WERI-Rb-1 (cell line): ENCODE measurements at regions not wholly inside any gene's neighbourhood (a gene's known extent, or its start where the extent isn't known, plus 50 kb on each side); places are given as distances from the start of the nearest gene placed in this dataset.
"Not testable (repeated sequence)": the region's sequence is repeated elsewhere in the genome, so short reads cannot be mapped to it uniquely, and the experiment has no call there.

Source experiments
- DNase-seq: peaks from one replicate; pipeline ENCODE4 v3.0.0-alpha.2; 2020
- H3K27ac ChIP-seq: fragments of 250-450 bp; sonication (Bioruptor Pico); 2 replicates; pipeline ENCODE4 v1.5.1; 2020; ENCODE audit warnings: mild to moderate bottlenecking, moderate library complexity
- H3K27me3 ChIP-seq: fragments of 250-450 bp; sonication (Bioruptor Pico); 2 replicates; pipeline ENCODE4 v1.5.1; 2021; ENCODE audit warnings: mild to moderate bottlenecking, low read depth, moderate library complexity; ENCODE audit not compliant: insufficient read depth, severe bottlenecking
- H3K36me3 ChIP-seq: fragments of 250-450 bp; sonication (Bioruptor Pico); 2 replicates; pipeline ENCODE4 v1.5.1; 2020; ENCODE audit warnings: mild to moderate bottlenecking, moderate library complexity
- H3K4me3 ChIP-seq: 2 replicates; pipeline ENCODE4 v1.5.1; 2011; ENCODE audit warnings: low read depth, mild to moderate bottlenecking, control low read depth, low read length
- H3K9me3 ChIP-seq: fragments of 250-450 bp; sonication (Bioruptor Pico); 2 replicates; pipeline ENCODE4 v1.5.1; 2021; ENCODE audit warnings: mild to moderate bottlenecking, moderate library complexity; ENCODE audit not compliant: severe bottlenecking
- TF ChIP-seq, protein P1 (sequence below): IDR thresholded peaks from 2 replicates; pipeline ENCODE4 v1.5.1; 2011; ENCODE audit warnings: low read depth, mild to moderate bottlenecking, control low read depth, inconsistent platforms, low read length

DNA sequence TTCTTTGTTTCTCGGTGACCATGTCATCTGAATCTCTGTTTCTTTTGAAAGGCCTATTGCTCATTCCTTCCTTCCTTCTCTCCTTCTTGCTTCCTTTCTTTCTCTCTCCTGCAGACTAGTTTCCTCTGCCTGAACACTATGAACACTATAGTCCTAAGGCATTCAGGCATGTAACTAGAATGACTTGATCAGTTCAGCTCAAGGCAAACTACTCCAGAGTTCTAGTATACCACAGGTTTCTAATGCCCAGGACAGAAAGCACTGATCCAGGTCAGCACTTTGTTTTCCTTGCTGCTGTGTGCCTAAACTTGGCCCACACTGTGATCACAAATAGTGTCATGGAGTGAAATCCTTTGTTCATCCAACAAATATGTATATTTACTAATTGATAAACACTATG is 324.1 kb upstream of the GJE1 start:
- TF ChIP-seq, protein P1, sequence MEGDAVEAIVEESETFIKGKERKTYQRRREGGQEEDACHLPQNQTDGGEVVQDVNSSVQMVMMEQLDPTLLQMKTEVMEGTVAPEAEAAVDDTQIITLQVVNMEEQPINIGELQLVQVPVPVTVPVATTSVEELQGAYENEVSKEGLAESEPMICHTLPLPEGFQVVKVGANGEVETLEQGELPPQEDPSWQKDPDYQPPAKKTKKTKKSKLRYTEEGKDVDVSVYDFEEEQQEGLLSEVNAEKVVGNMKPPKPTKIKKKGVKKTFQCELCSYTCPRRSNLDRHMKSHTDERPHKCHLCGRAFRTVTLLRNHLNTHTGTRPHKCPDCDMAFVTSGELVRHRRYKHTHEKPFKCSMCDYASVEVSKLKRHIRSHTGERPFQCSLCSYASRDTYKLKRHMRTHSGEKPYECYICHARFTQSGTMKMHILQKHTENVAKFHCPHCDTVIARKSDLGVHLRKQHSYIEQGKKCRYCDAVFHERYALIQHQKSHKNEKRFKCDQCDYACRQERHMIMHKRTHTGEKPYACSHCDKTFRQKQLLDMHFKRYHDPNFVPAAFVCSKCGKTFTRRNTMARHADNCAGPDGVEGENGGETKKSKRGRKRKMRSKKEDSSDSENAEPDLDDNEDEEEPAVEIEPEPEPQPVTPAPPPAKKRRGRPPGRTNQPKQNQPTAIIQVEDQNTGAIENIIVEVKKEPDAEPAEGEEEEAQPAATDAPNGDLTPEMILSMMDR: no peak
- Histone ChIP-seq H3K27me3 (no peaks in the 10 kb centered on the region), H3K4me3 (no peak overlapping the region), H3K36me3 (no peaks in the 10 kb centered on the region), H3K9me3 (no peaks in the 10 kb centered on the region), H3K27ac (no peak overlapping the region)
- no peak for DNase-seq

DNA sequence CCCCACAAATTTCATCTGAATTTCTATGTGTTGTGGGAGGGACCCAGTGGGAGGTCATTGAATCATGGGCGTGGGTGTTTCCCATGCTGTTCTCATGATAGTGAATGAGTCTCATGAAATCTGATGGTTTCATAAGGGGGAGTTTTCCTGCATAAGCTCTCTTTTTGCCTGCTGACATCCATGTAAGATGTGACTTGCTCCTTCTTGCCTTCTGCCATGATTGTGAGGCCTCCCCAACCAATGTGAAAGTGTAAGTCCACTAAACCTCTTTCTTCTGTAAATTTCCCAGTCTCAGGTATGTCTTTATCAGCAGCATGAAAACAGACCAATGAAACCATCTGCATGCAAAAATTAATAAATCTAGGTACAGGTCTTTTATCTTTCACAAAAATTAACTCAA is 331.8 kb upstream of the GJE1 start:
- not testable (repeated sequence) for DNase-seq, H3K27me3 ChIP-seq, H3K27ac ChIP-seq

DNA sequence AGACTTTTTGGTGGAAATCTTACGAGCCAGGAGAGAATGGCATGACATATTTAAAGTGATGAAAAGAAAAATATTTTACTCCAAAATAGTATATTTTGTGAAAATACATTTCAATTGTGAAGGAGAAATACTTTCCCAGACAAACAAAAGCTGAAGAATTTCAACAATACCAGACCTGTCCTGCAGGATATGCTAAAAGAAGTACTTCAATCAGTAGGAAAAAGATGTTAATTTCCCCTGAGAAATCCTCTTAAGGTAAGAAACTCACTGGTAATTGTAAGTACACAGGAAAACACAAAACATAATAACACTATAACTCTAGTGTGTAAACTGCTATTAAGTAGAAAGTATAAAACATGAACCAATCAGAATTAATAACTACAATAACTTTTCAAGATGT is 341.8 kb upstream of the GJE1 start:
- no peaks in the 10 kb centered on the region for H3K36me3 ChIP-seq
- H3K9me3 ChIP-seq: no peaks in the 10 kb centered on the region
- H3K4me3 ChIP-seq: no peak overlapping the region
- no peak for DNase-seq
- no peak overlapping the region for H3K27ac ChIP-seq
- no peaks in the 10 kb centered on the region for H3K27me3 ChIP-seq
- TF ChIP-seq, protein P1: no peak

More for the DNA sequence above, 331.8 kb upstream of the GJE1 start:
- H3K9me3 ChIP-seq, H3K36me3 ChIP-seq, H3K4me3 ChIP-seq: not testable (repeated sequence)

DNA sequence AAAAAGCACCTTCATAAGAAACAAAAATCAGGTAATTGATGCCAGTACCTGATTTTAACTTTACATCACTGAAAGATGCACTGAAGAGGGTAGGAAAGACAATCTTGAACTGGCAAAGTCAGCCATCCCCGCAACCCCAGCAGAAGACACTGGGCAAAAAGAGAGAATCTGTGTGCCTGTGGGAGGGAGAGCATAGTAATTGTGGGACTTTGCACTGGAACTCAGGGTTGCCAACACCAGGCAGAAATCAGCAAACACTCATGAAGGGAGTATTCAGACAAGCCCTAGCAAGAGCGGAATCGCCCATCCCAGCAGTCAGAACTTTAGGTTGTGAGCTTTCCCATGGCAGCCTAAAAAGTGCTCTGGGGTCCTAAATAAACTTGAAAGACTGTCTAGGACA is 344.6 kb upstream of the GJE1 start:
- no peaks in the 10 kb centered on the region for H3K27me3 ChIP-seq
- H3K4me3 ChIP-seq: no peak overlapping the region
- TF ChIP-seq, protein P1: no peak
- H3K36me3 ChIP-seq: no peaks in the 10 kb centered on the region
- DNase-seq: no peak
- H3K9me3 ChIP-seq: no peaks in the 10 kb centered on the region
- no peak overlapping the region for H3K27ac ChIP-seq

DNA sequence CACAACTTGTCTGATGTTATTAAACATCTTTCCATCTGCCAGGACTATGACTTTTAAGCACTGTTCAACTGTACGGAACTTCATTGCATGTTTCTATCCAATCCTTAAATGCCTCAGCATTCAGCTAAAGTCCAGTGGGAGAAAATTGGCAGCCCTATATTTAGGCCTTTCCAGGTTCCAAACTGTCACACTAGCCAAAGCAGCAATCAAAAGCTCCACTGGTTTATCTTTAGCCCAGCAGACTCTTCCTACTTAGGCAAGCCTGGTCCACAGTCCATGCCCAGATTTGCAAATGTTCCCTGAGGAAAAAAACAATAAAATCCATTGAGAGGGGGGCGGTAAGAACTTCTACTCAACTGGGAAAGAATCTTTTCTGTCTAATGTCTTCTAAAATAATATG is 349.1 kb upstream of the GJE1 start:
- Histone ChIP-seq H3K36me3 (no peaks in the 10 kb centered on the region), H3K4me3 (no peak overlapping the region), H3K27ac (no peak overlapping the region), H3K27me3 (no peaks in the 10 kb centered on the region), H3K9me3 (no peaks in the 10 kb centered on the region)
- no peak for DNase-seq
- TF ChIP-seq, protein P1: no peak

DNA sequence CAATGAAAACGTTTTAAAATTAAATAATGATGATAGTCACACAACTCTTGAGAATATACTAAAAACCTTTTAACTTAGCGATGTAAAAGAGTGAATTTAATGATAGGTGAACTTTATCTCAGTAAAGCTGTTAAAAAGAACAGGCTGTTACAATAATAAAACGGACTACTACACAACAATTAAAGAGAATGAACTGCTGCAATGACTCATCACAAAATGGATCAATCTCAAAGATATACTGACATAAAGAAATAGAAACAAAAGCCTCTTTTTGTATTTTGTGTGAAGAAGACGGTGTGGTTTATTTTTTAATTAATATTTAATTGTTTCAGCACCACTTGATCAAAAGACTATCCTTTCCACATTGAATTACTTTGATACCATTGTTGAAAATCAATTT is 352.4 kb upstream of the GJE1 start:
- no peak for DNase-seq
- no peak overlapping the region for H3K4me3 ChIP-seq
- H3K9me3 ChIP-seq: no peaks in the 10 kb centered on the region
- no peaks in the 10 kb centered on the region for H3K36me3 ChIP-seq
- no peaks in the 10 kb centered on the region for H3K27me3 ChIP-seq
- TF ChIP-seq, protein P1: no peak
- no peak overlapping the region for H3K27ac ChIP-seq
